NT2/D1 (cell line): ENCODE measurements at regions not wholly inside any gene's neighbourhood (a gene's known extent, or its start where the extent isn't known, plus 50 kb on each side); places are given as distances from the start of the nearest gene placed in this dataset.

Source experiments
- DNase-seq: peaks from one replicate; pipeline ENCODE4 v3.0.0-alpha.2; 2011; ENCODE audit warnings: low read depth, low spot score
- H3K27me3 ChIP-seq: 2 replicates; pipeline ENCODE4 v1.6.0; 2011; ENCODE audit warnings: mild to moderate bottlenecking; ENCODE audit not compliant: insufficient read length, insufficient read depth
- H3K36me3 ChIP-seq: 2 replicates; pipeline ENCODE4 v1.6.1; 2011; ENCODE audit warnings: mild to moderate bottlenecking, low read length, mixed read lengths; ENCODE audit not compliant: insufficient read depth, insufficient read length
- H3K4me1 ChIP-seq: 2 replicates; pipeline ENCODE4 v1.5.1; 2011; ENCODE audit not compliant: insufficient read depth, insufficient read length
- H3K4me3 ChIP-seq: 2 replicates; pipeline ENCODE4 v1.5.1; 2011; ENCODE audit warnings: low read depth; ENCODE audit not compliant: insufficient read length
- H3K9ac ChIP-seq: 2 replicates; pipeline ENCODE4 v1.6.0; 2011; ENCODE audit warnings: low read depth; ENCODE audit not compliant: insufficient read length
- H3K9me3 ChIP-seq: 2 replicates; pipeline ENCODE4 v1.5.1; 2011; ENCODE audit warnings: mild to moderate bottlenecking, low read length; ENCODE audit not compliant: insufficient read depth
- SUZ12 ChIP-seq: IDR thresholded peaks from 2 replicates; pipeline ENCODE4 v1.6.1; 2011; ENCODE audit not compliant: insufficient read length, insufficient read depth; ENCODE audit errors: extremely low read depth
- YY1 ChIP-seq: IDR thresholded peaks from 2 replicates; pipeline ENCODE4 v1.6.1; 2011; ENCODE audit not compliant: insufficient read length, insufficient read depth
- ZNF274 ChIP-seq: IDR thresholded peaks from 2 replicates; pipeline ENCODE4 v1.6.1; 2011; ENCODE audit warnings: mild to moderate bottlenecking, low read depth, low read length

- H3K4me1 ChIP-seq = no peaks in the 10 kb centered on the region
- H3K9ac ChIP-seq = no peak overlapping the region
- no peaks in the 10 kb centered on the region for H3K36me3 ChIP-seq
- no peak overlapping the region for H3K4me3 ChIP-seq
- H3K9me3 ChIP-seq = no peaks in the 10 kb centered on the region
- DNase-seq = no peak
- TF ChIP-seq SUZ12 (no peak), YY1 (no peak), ZNF274 (no peak)
- no peaks in the 10 kb centered on the region for H3K27me3 ChIP-seq
Observed at GRCh38 chr2:145807554-145807953, 1287.6 kb upstream of the ZEB2 start.

- H3K9ac ChIP-seq = no peak overlapping the region
- DNase-seq = no peak
Observed at GRCh38 chr2:145806546-145806945, 1286.6 kb upstream of the ZEB2 start.

GRCh38 chr2:145802133-145802532, 1282.2 kb upstream of the ZEB2 start:
- TF ChIP-seq SUZ12 (no peak), YY1 (no peak), ZNF274 (no peak)
- H3K27me3 ChIP-seq = no peaks in the 10 kb centered on the region
- H3K9ac ChIP-seq = no peak overlapping the region

More at GRCh38 chr2:145806546-145806945, 1286.6 kb upstream of the ZEB2 start:
- Histone ChIP-seq H3K27me3 (no peaks in the 10 kb centered on the region), H3K4me3 (no peak overlapping the region), H3K4me1 (no peaks in the 10 kb centered on the region), H3K9me3 (no peaks in the 10 kb centered on the region), H3K36me3 (no peaks in the 10 kb centered on the region)
- TF ChIP-seq SUZ12 = no peak
- no peak for TF ChIP-seq YY1
- TF ChIP-seq ZNF274 = no peak

GRCh38 chr2:145801210-145801609, 1281.3 kb upstream of the ZEB2 start:
- TF ChIP-seq ZNF274 = no peak
- no peak for TF ChIP-seq SUZ12
- TF ChIP-seq YY1 = no peak

More at GRCh38 chr2:145802133-145802532, 1282.2 kb upstream of the ZEB2 start:
- Histone ChIP-seq H3K4me1 (no peaks in the 10 kb centered on the region), H3K36me3 (no peaks in the 10 kb centered on the region), H3K4me3 (no peak overlapping the region), H3K9me3 (no peaks in the 10 kb centered on the region)
- DNase-seq = no peak

GRCh38 chr2:145800151-145801091, 1280.5 kb upstream of the ZEB2 start:
- H3K9ac ChIP-seq = no peak overlapping the region
- no peaks in the 10 kb centered on the region for H3K9me3 ChIP-seq
- no peak overlapping the region for H3K4me3 ChIP-seq
- no peaks in the 10 kb centered on the region for H3K27me3 ChIP-seq
- TF ChIP-seq SUZ12 (no peak), ZNF274 (no peak), YY1 (no peak)
- H3K4me1 ChIP-seq = no peaks in the 10 kb centered on the region
- DNase-seq = no peak
- no peaks in the 10 kb centered on the region for H3K36me3 ChIP-seq

More at GRCh38 chr2:145801210-145801609, 1281.3 kb upstream of the ZEB2 start:
- H3K9ac ChIP-seq = no peak overlapping the region
- H3K36me3 ChIP-seq = no peaks in the 10 kb centered on the region
- no peak for DNase-seq
- no peaks in the 10 kb centered on the region for H3K4me1 ChIP-seq
- H3K27me3 ChIP-seq = no peaks in the 10 kb centered on the region
- H3K9me3 ChIP-seq = no peaks in the 10 kb centered on the region
- no peak overlapping the region for H3K4me3 ChIP-seq

GRCh38 chr2:145799595-145800108, 1279.7 kb upstream of the ZEB2 start:
- no peak for DNase-seq
- TF ChIP-seq ZNF274 = no peak
- TF ChIP-seq YY1 = no peak
- no peak for TF ChIP-seq SUZ12
- Histone ChIP-seq H3K9me3 (no peaks in the 10 kb centered on the region), H3K36me3 (no peaks in the 10 kb centered on the region), H3K9ac (no peak overlapping the region), H3K4me3 (no peak overlapping the region), H3K27me3 (no peaks in the 10 kb centered on the region), H3K4me1 (no peaks in the 10 kb centered on the region)

GRCh38 chr2:145798419-145798818, 1278.5 kb upstream of the ZEB2 start:
- TF ChIP-seq SUZ12 (no peak), YY1 (no peak)
- Histone ChIP-seq H3K4me1 (no peaks in the 10 kb centered on the region), H3K36me3 (no peaks in the 10 kb centered on the region), H3K9me3 (no peaks in the 10 kb centered on the region), H3K9ac (no peak overlapping the region), H3K4me3 (no peak overlapping the region), H3K27me3 (no peaks in the 10 kb centered on the region)
- DNase-seq = no peak
